OCI-LY7 (cell line): ENCODE measurements at regions not wholly inside any gene's neighbourhood (a gene's known extent, or its start where the extent isn't known, plus 50 kb on each side); places are given as distances from the start of the nearest gene placed in this dataset.

Experiments used
- BruUV-seq: library from RNA; stranded (reverse); fragments of 400-500 nt; replicated peaks from 2 replicates; lab custom pipeline; 2021; lab: Mats Ljungman, UMichigan
- CTCF ChIA-PET: fragments of 300-600 bp; sonication (Branson Sonifier 250); formaldehyde crosslinking; loops from one replicate; lab custom pipeline; 2022; ENCODE audit warnings: antibody characterized with exemption; ENCODE audit not compliant: unreplicated experiment; lab: Charles Lee
- POLR2A ChIA-PET: fragments of 300-600 bp; sonication (Branson Sonifier 250); formaldehyde crosslinking; loops from one replicate; lab custom pipeline; 2022; ENCODE audit warnings: antibody characterized with exemption; lab: Charles Lee
- DNase-seq: peaks from one replicate; pipeline ENCODE4 v3.0.0-alpha.2; 2015; ENCODE audit warnings: low spot score
- H2AFZ ChIP-seq: fragments of 200-600 bp; sonication (generic), shearing (Covaris generic); 2 replicates; pipeline ENCODE4 v1.6.1; 2014; ENCODE audit warnings: mild to moderate bottlenecking, antibody characterized with exemption, low read length, moderate library complexity
- H3K27ac ChIP-seq: fragments of 200-600 bp; sonication (generic); 2 replicates; pipeline ENCODE4 v1.5.1; 2014; ENCODE audit warnings: mixed run types, low read depth, mild to moderate bottlenecking, moderate library complexity, low read length, inconsistent platforms; ENCODE audit not compliant: poor library complexity, severe bottlenecking
- H3K36me3 ChIP-seq: fragments of 200-600 bp; sonication (generic); 2 replicates; pipeline ENCODE4 v1.6.1; 2014; ENCODE audit warnings: mild to moderate bottlenecking, antibody characterized with exemption, low read length, moderate library complexity, mixed read lengths; ENCODE audit not compliant: insufficient read depth
- H3K4me1 ChIP-seq: fragments of 200-600 bp; sonication (generic); 2 replicates; pipeline ENCODE4 v1.5.1; 2014; ENCODE audit warnings: mild to moderate bottlenecking, low read length; ENCODE audit not compliant: insufficient read depth, poor library complexity, severe bottlenecking
- H3K4me2 ChIP-seq: fragments of 200-600 bp; sonication (generic); 2 replicates; pipeline ENCODE4 v1.6.1; 2014; ENCODE audit warnings: mild to moderate bottlenecking, low read length
- H3K4me3 ChIP-seq: fragments of 200-600 bp; sonication (generic); 2 replicates; pipeline ENCODE4 v1.5.1; 2014; ENCODE audit warnings: mild to moderate bottlenecking, low read depth, low read length; ENCODE audit not compliant: poor library complexity, severe bottlenecking
- H3K79me2 ChIP-seq: fragments of 200-600 bp; sonication (generic); 2 replicates; pipeline ENCODE4 v1.6.1; 2016; ENCODE audit warnings: low read depth, mild to moderate bottlenecking, low read length, moderate library complexity, mixed read lengths; ENCODE audit not compliant: insufficient read depth
- H3K9me2 ChIP-seq: fragments of 200-600 bp; sonication (generic); 2 replicates; pipeline ENCODE4 v1.6.1; 2016; ENCODE audit warnings: mild to moderate bottlenecking, low read length, mixed read lengths; ENCODE audit not compliant: insufficient read depth
- H3K9me3 ChIP-seq: fragments of 200-600 bp; sonication (generic); 2 replicates; pipeline ENCODE4 v1.6.1; 2014; ENCODE audit warnings: mild to moderate bottlenecking, mixed run types, low read length, mixed read lengths
- H4K20me1 ChIP-seq: fragments of 200-600 bp; sonication (generic); 2 replicates; pipeline ENCODE4 v1.6.1; 2014; ENCODE audit warnings: mild to moderate bottlenecking, antibody characterized with exemption, low read length, moderate library complexity, mixed read lengths; ENCODE audit not compliant: insufficient read depth
- EZH2phosphoT487 ChIP-seq: fragments of 200-600 bp; sonication (generic); IDR thresholded peaks from 2 replicates; pipeline ENCODE4 v1.6.1; 2018; ENCODE audit warnings: low read depth, borderline replicate concordance, mild to moderate bottlenecking, mixed run types, antibody characterized with exemption, low read length, moderate library complexity, mixed read lengths
- intact Hi-C: fragments of 100-400 bp; cut with micrococcal nuclease; formaldehyde crosslinking; loops from one replicate; pipeline ENCODE4 v1.10.0; 2022; ENCODE audit not compliant: unreplicated experiment
- TF ChIP-seq, protein P1 (sequence below): fragments of 200-600 bp; sonication (generic); conservative IDR thresholded peaks from 2 replicates; pipeline ENCODE4 v1.5.1; 2014; ENCODE audit warnings: mild to moderate bottlenecking, antibody characterized with exemption, low read length, moderate library complexity, mixed read lengths

DNA sequence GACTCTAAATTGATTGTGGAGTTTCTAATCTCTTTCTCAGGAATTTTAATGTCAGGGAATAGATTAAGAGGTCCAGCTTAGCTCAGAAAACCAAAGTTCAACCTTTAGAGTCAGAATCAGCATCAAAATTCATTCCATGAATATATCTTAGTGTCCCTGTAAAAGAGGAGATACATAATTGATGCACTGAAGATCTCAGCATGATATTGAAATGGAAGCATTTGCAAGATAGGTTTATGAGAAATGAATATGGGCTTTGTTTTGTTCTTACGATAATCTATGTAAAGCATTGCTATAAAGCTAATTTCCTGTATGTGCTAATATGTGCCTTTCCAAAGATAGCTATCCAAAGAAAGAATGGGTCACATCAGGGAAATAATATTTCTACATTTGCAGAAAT is 404.5 kb upstream of the HSF2 start:
- Histone ChIP-seq H2AFZ (no peak overlapping the region), H3K79me2 (no peaks in the 10 kb centered on the region), H3K36me3 (no peaks in the 10 kb centered on the region), H3K27ac (no peak overlapping the region), H3K4me1 (no peaks in the 10 kb centered on the region), H3K4me2 (no peak overlapping the region), H3K9me3 (0 out of 2 replicates have a peak, but pooled peaks cover 6% of the 10 kb centered on the region), H3K9me2 (no peaks in the 10 kb centered on the region), H4K20me1 (no peaks in the 10 kb centered on the region), H3K4me3 (no peak overlapping the region)
- no peak for TF ChIP-seq EZH2phosphoT487
- TF ChIP-seq, protein P1, sequence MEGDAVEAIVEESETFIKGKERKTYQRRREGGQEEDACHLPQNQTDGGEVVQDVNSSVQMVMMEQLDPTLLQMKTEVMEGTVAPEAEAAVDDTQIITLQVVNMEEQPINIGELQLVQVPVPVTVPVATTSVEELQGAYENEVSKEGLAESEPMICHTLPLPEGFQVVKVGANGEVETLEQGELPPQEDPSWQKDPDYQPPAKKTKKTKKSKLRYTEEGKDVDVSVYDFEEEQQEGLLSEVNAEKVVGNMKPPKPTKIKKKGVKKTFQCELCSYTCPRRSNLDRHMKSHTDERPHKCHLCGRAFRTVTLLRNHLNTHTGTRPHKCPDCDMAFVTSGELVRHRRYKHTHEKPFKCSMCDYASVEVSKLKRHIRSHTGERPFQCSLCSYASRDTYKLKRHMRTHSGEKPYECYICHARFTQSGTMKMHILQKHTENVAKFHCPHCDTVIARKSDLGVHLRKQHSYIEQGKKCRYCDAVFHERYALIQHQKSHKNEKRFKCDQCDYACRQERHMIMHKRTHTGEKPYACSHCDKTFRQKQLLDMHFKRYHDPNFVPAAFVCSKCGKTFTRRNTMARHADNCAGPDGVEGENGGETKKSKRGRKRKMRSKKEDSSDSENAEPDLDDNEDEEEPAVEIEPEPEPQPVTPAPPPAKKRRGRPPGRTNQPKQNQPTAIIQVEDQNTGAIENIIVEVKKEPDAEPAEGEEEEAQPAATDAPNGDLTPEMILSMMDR, result no peak
- POLR2A ChIA-PET, result no interaction called here
- DNase-seq, result no peak
- CTCF ChIA-PET, result no interaction called here
- intact Hi-C loops, result no loop called here
- no TSS peak for BruUV-seq

DNA sequence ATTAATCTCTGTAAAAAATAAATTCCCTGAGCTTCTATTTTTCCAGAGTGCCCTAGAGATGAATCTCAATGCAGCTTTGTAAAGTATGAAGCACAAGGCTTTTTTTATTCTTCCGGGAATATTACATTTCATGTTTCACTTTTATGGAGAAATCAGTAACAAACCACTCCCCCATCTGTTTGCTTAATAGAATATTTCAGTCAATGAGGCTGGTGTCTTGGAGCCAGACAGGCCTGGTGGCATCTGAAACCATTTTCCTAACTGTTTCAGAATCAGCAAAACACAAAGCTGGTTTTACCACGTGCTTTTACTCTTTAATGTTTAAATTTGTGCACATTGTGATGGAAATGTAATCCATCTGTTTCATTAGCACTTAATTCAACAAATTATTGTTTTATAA is 400.8 kb upstream of the HSF2 start:
- intact Hi-C loops, result no loop called here
- Histone ChIP-seq H3K36me3 (no peaks in the 10 kb centered on the region), H3K27ac (no peak overlapping the region), H3K9me2 (no peaks in the 10 kb centered on the region), H4K20me1 (no peaks in the 10 kb centered on the region), H3K4me2 (no peak overlapping the region), H3K4me3 (no peak overlapping the region), H3K4me1 (no peaks in the 10 kb centered on the region), H2AFZ (no peak overlapping the region), H3K79me2 (no peaks in the 10 kb centered on the region), H3K9me3 (0 out of 2 replicates have a peak, but pooled peaks cover 1% of the 10 kb centered on the region)
- no peak for TF ChIP-seq EZH2phosphoT487
- TF ChIP-seq, protein P1, result no peak
- BruUV-seq, result no TSS peak
- DNase-seq, result no peak
- ChIA-PET POLR2A (interaction anchor here (0.7 kb wide), 1 partner anchor 63 kb away, joined by 3 read pairs; no protein-coding TSS in a partner anchor), CTCF (no interaction called here)

DNA sequence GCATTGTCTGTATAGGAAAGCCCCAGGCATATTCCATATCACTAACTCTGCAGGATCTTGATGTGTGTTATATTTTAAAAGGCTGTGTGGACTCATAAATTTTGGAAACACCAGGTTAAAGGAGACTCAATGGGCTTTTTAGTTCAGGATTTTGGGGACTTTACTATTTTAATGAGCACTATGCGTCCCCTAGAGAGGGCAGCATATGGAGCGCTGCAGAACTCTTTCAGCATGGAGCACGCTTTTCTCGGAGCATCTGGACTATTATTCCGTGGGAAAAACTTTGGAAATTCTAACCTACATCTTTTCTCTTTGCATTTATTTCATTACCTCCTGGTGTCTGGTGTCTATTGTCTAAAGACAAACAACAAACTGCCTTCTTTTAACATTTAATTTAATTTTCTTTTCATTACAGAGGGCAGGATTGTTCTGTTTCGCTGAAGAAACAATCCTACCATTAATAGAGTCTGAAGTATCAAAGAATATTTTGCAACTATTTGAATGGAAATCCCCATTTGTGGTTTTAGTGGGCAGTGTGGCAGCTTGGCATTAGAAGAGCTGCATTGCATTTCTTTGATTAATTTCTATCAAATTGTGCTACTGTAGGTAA is 399.9 kb upstream of the HSF2 start:
- no peak for TF ChIP-seq EZH2phosphoT487
- TF ChIP-seq, protein P1, result no peak
- no TSS peak for BruUV-seq

More for the DNA sequence above, 399.9 kb upstream of the HSF2 start:
- Histone ChIP-seq H3K9me2 (no peaks in the 10 kb centered on the region), H3K4me3 (no peak overlapping the region), H2AFZ (no peak overlapping the region), H3K4me1 (no peaks in the 10 kb centered on the region), H4K20me1 (no peaks in the 10 kb centered on the region), H3K79me2 (no peaks in the 10 kb centered on the region), H3K4me2 (no peak overlapping the region), H3K9me3 (no peaks in the 10 kb centered on the region), H3K27ac (no peak overlapping the region), H3K36me3 (no peaks in the 10 kb centered on the region)
- DNase-seq, result no peak
- intact Hi-C loops, result no loop called here
- ChIA-PET CTCF (no interaction called here), POLR2A (interaction anchor here (0.7 kb wide), 1 partner anchor 1869 kb away, joined by 3 read pairs; no protein-coding TSS in a partner anchor)
